GM12873 (cell line): ENCODE measurements at regions not wholly inside any gene's neighbourhood (a gene's known extent, or its start where the extent isn't known, plus 50 kb on each side); places are given as distances from the start of the nearest gene placed in this dataset.

Experiments
- TF ChIP-seq, protein P1 (sequence below): IDR thresholded peaks from 2 replicates; pipeline ENCODE4 v1.5.1; 2012; ENCODE audit warnings: low read depth, mild to moderate bottlenecking, moderate library complexity, low read length, control low read depth; ENCODE audit not compliant: insufficient read depth; ENCODE audit errors: missing control alignments

GRCh38 chr2:149782572-149782971 is 195.0 kb upstream of the MMADHC start:
- TF ChIP-seq, protein P1, sequence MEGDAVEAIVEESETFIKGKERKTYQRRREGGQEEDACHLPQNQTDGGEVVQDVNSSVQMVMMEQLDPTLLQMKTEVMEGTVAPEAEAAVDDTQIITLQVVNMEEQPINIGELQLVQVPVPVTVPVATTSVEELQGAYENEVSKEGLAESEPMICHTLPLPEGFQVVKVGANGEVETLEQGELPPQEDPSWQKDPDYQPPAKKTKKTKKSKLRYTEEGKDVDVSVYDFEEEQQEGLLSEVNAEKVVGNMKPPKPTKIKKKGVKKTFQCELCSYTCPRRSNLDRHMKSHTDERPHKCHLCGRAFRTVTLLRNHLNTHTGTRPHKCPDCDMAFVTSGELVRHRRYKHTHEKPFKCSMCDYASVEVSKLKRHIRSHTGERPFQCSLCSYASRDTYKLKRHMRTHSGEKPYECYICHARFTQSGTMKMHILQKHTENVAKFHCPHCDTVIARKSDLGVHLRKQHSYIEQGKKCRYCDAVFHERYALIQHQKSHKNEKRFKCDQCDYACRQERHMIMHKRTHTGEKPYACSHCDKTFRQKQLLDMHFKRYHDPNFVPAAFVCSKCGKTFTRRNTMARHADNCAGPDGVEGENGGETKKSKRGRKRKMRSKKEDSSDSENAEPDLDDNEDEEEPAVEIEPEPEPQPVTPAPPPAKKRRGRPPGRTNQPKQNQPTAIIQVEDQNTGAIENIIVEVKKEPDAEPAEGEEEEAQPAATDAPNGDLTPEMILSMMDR: no peak

GRCh38 chr2:149781263-149781808 is 193.8 kb upstream of the MMADHC start:
- TF ChIP-seq, protein P1: no peak

DNA sequence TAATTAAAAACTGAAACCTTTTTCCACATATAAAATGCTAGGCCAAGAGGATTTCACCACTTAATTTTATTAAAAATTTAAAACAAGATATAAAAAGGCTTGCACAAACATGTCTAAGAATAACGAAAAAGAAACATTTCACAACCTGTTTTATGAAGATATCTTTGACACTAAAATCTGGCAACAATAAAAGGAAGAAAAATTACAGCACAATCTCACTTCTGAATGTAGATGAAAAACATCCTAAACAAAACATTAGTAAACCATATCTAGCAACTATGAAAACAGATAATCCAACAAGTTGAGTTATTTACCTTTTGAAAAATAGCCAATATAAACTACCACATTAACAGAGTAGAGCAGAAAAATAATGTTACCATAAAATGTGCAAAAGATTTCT is 185.4 kb upstream of the MMADHC start:
- TF ChIP-seq, protein P1: no peak

DNA sequence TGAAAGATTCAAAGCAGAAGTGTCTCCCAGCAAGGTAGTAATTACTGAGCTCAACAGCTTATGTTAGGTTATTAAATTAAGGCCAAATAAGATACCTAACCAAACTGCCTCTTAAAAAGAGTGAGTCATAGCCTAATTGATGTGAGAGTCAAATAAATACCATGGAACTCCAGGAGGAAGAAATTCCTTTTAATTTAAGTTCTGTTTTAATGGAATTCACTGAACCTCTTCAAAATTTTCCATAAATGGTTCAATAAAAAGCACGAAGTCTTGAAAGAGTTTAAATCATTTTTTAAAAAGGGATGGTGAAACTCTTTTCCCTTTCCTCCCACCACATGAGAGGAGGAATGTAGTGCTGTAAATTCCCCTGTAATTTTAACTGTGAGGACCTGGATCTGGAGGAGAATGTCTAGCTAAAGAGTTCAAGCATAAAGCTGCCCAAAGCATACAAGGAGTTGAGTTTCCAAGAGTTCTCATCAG is 180.8 kb upstream of the MMADHC start:
- TF ChIP-seq, protein P1: no peak

- TF ChIP-seq, protein P1: no peak
Measured at GRCh38 chr2:149767516-149767974, 180.0 kb upstream of the MMADHC start.

DNA sequence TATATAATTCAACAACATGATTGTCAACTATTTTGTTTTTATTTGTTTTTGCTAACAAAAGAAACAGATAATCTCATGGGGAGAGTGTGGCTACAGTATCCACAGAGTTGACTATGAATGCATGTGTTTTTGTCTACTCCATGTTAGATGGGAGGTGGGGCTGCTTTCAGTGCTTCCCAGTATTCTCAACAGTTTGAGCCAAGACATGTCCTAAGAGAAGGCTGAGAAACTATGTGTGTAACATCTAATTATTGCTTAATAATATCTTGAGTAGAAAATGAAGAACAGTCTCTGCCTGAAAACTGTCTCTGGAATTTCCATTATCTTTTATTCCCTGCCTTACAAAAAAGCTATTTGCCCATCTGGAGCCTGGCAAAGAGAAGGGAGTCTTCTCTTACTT is 178.8 kb upstream of the MMADHC start:
- TF ChIP-seq, protein P1: no peak

DNA sequence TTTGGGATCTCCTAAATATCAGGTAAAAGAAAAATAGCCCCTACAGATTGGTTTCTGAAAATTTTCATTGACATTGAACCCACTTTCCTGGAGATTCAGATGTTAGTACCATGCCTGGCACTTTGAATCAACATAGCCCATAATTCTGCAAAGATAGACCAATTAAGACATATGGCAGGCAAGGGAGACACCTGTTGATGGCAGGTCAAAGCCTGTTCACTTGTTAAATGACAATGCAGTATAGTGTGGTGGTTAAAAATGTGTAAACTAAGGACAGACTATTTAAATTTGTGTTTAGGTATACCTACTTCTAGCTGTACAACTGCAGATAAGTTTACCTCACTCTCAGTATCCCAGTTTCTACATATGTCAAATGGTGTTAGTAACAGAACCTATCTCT is 178.1 kb upstream of the MMADHC start:
- TF ChIP-seq, protein P1: no peak
